ENCODE measurements at regions not wholly inside any gene's neighbourhood (a gene's known extent, or its start where the extent isn't known, plus 50 kb on each side); places are given as distances from the start of the nearest gene placed in this dataset.

- DNase-seq (ENCODE audit: extremely low spot score in 2 of 2): no peak
- intact Hi-C loops (cut with DNase I): no loop called here
- H3K9me3 ChIP-seq: no peaks in the 10 kb centered on the region
- no peak overlapping the region for H3K4me3 ChIP-seq
- no peak overlapping the region for H3K27ac ChIP-seq
- no peaks in the 10 kb centered on the region for H3K27me3 ChIP-seq
- TF ChIP-seq POLR2AphosphoS5 (IDR thresholded peaks at IDR 0.05; ENCODE audit: insufficient read depth in 1 of 2, low read depth in 1 of 2) (no peak), POLR2A (IDR thresholded peaks at IDR 0.05) (no peak), CTCF (IDR thresholded peaks at IDR 0.05) (no peak)
- no peaks in the 10 kb centered on the region for H3K4me1 ChIP-seq
- no peaks in the 10 kb centered on the region for H3K36me3 ChIP-seq
Observed at GRCh38 chr2:201966691-201967438, 66.8 kb upstream of the FZD7 start.

GRCh38 chr2:201968050-201968449, 65.6 kb upstream of the FZD7 start:
- TF ChIP-seq CTCF (IDR thresholded peaks at IDR 0.05) (no peak), POLR2AphosphoS5 (IDR thresholded peaks at IDR 0.05; ENCODE audit: insufficient read depth in 1 of 2, low read depth in 1 of 2) (no peak), POLR2A (IDR thresholded peaks at IDR 0.05) (no peak)
- DNase-seq (ENCODE audit: extremely low spot score in 2 of 2): no peak
- no peaks in the 10 kb centered on the region for H3K9me3 ChIP-seq
- no peak overlapping the region for H3K27ac ChIP-seq
- no peaks in the 10 kb centered on the region for H3K36me3 ChIP-seq
- no peaks in the 10 kb centered on the region for H3K27me3 ChIP-seq
- H3K4me1 ChIP-seq: no peaks in the 10 kb centered on the region
- intact Hi-C loops (cut with DNase I): no loop called here
- no peak overlapping the region for H3K4me3 ChIP-seq

- H3K9me3 ChIP-seq: no peaks in the 10 kb centered on the region
- no peaks in the 10 kb centered on the region for H3K36me3 ChIP-seq
- no peaks in the 10 kb centered on the region for H3K27me3 ChIP-seq
- TF ChIP-seq POLR2A (IDR thresholded peaks at IDR 0.05): no peak
- TF ChIP-seq CTCF (IDR thresholded peaks at IDR 0.05): no peak
- no peak for TF ChIP-seq POLR2AphosphoS5 (IDR thresholded peaks at IDR 0.05; ENCODE audit: insufficient read depth in 1 of 2, low read depth in 1 of 2)
- no peak for DNase-seq (ENCODE audit: extremely low spot score in 2 of 2)
- no peak overlapping the region for H3K4me3 ChIP-seq
- H3K27ac ChIP-seq: no peak overlapping the region
- intact Hi-C loops (cut with DNase I): no loop called here
- H3K4me1 ChIP-seq: no peaks in the 10 kb centered on the region
Observed at GRCh38 chr2:201968476-201968875, 65.2 kb upstream of the FZD7 start.

GRCh38 chr2:201969241-201969937, 64.3 kb upstream of the FZD7 start:
- Histone ChIP-seq H3K9me3 (no peaks in the 10 kb centered on the region), H3K27me3 (no peaks in the 10 kb centered on the region), H3K27ac (no peak overlapping the region), H3K36me3 (no peaks in the 10 kb centered on the region), H3K4me3 (no peak overlapping the region), H3K4me1 (no peaks in the 10 kb centered on the region)
- intact Hi-C loops (cut with DNase I): no loop called here
- no peak for TF ChIP-seq POLR2A (IDR thresholded peaks at IDR 0.05)
- TF ChIP-seq POLR2AphosphoS5 (IDR thresholded peaks at IDR 0.05; ENCODE audit: insufficient read depth in 1 of 2, low read depth in 1 of 2): no peak
- TF ChIP-seq CTCF (IDR thresholded peaks at IDR 0.05): no peak
- no peak for DNase-seq (ENCODE audit: extremely low spot score in 2 of 2)
